ENCODE measurements at regions not wholly inside any gene's neighbourhood (a gene's known extent, or its start where the extent isn't known, plus 50 kb on each side); places are given as distances from the start of the nearest gene placed in this dataset.
"Not testable (repeated sequence)": the region's sequence is repeated elsewhere in the genome, so short reads cannot be mapped to it uniquely, and the experiment has no call there.

- no peak for DNase-seq (ENCODE audit: low read depth)
These were observed 944.7 kb downstream of the MCTP2 start for GRCh38 chr15:95175914-95176658.

- no peak for DNase-seq (ENCODE audit: low read depth)
These were observed 945.6 kb downstream of the MCTP2 start for GRCh38 chr15:95176794-95177577.

GRCh38 chr15:95180530-95180929, 949.2 kb downstream of the MCTP2 start:
- no peak for DNase-seq (ENCODE audit: low read depth)

GRCh38 chr15:95182091-95182490, 950.7 kb downstream of the MCTP2 start:
- DNase-seq (ENCODE audit: low read depth) = no peak

- DNase-seq (ENCODE audit: low read depth) = no peak
These were observed 961.6 kb downstream of the MCTP2 start for GRCh38 chr15:95192923-95193322.

- no peak for DNase-seq (ENCODE audit: low read depth)
These were observed 963.4 kb downstream of the MCTP2 start for GRCh38 chr15:95194746-95195145.

GRCh38 chr15:95196176-95196915, 965.0 kb downstream of the MCTP2 start:
- no peak for DNase-seq (ENCODE audit: low read depth)

- DNase-seq (ENCODE audit: low read depth) = no peak
These were observed 971.4 kb downstream of the MCTP2 start for GRCh38 chr15:95202569-95203349.

- no peak for DNase-seq (ENCODE audit: low read depth)
These were observed 973.7 kb downstream of the MCTP2 start for GRCh38 chr15:95205077-95205476.

- DNase-seq (ENCODE audit: low read depth) = not testable (repeated sequence)
These were observed 974.5 kb downstream of the MCTP2 start for GRCh38 chr15:95205830-95206229.

- DNase-seq (ENCODE audit: low read depth) = no peak
These were observed 976.7 kb downstream of the MCTP2 start for GRCh38 chr15:95208071-95208470.

- no peak for DNase-seq (ENCODE audit: low read depth)
These were observed 977.6 kb downstream of the MCTP2 start for GRCh38 chr15:95208988-95209387.

GRCh38 chr15:95210436-95210981, 979.1 kb downstream of the MCTP2 start:
- no peak for DNase-seq (ENCODE audit: low read depth)

- DNase-seq (ENCODE audit: low read depth) = no peak
These were observed 983.7 kb downstream of the MCTP2 start for GRCh38 chr15:95215017-95215416.

- no peak for DNase-seq (ENCODE audit: low read depth)
These were observed 995.5 kb downstream of the MCTP2 start for GRCh38 chr15:95226835-95227234.

GRCh38 chr15:95227235-95227634, 995.9 kb downstream of the MCTP2 start:
- DNase-seq (ENCODE audit: low read depth) = no peak

GRCh38 chr15:95228856-95229555, 997.6 kb downstream of the MCTP2 start:
- DNase-seq (ENCODE audit: low read depth) = no peak

- DNase-seq (ENCODE audit: low read depth) = no peak
These were observed 1003.7 kb downstream of the MCTP2 start for GRCh38 chr15:95235033-95235432.

GRCh38 chr15:95247071-95247984, 1016.0 kb downstream of the MCTP2 start:
- no peak for DNase-seq (ENCODE audit: low read depth)

- no peak for DNase-seq (ENCODE audit: low read depth)
These were observed 1018.2 kb downstream of the MCTP2 start for GRCh38 chr15:95249524-95249923.
